HG03135 (cell line): ENCODE measurements at regions not wholly inside any gene's neighbourhood (a gene's known extent, or its start where the extent isn't known, plus 50 kb on each side); places are given as distances from the start of the nearest gene placed in this dataset.
"Not testable (repeated sequence)": the region's sequence is repeated elsewhere in the genome, so short reads cannot be mapped to it uniquely, and the experiment has no call there.

Experiments used
- ATAC-seq: cut with Tn5 transposase; IDR thresholded peaks from one replicate; pipeline ENCODE4 v1.9.1; 2021; ENCODE audit warnings: mild to moderate bottlenecking, moderate library complexity; ENCODE audit not compliant: unreplicated experiment

- ATAC-seq: no peak
Observed at GRCh38 chr14:36418937-36419336, 98.5 kb upstream of the MBIP start.

- not testable (repeated sequence) for ATAC-seq
Observed at GRCh38 chr14:36411951-36412350, 91.5 kb upstream of the MBIP start.

GRCh38 chr14:36408388-36408787, 88.0 kb upstream of the MBIP start:
- ATAC-seq: no peak

GRCh38 chr14:36405589-36406274, 85.3 kb upstream of the MBIP start:
- no peak for ATAC-seq

- ATAC-seq: no peak
Observed at GRCh38 chr14:36402867-36403266, 82.4 kb upstream of the MBIP start.

- ATAC-seq: no peak
Observed at GRCh38 chr14:36398463-36399291, 78.2 kb upstream of the MBIP start.

- ATAC-seq: no peak
Observed at GRCh38 chr14:36397357-36397756, 76.9 kb upstream of the MBIP start.

- ATAC-seq: no peak
Observed at GRCh38 chr14:36396798-36397197, 76.4 kb upstream of the MBIP start.

GRCh38 chr14:36394593-36394992, 74.2 kb upstream of the MBIP start:
- no peak for ATAC-seq

GRCh38 chr14:36390718-36391117, 70.3 kb upstream of the MBIP start:
- ATAC-seq: no peak

GRCh38 chr14:36383767-36384431, 63.5 kb upstream of the MBIP start:
- ATAC-seq: no peak

- peak; percentile 95 for ATAC-seq
Observed at GRCh38 chr14:36373982-36374673, 53.7 kb upstream of the MBIP start.
